HCT116 (cell line): ENCODE measurements at regions not wholly inside any gene's neighbourhood (a gene's known extent, or its start where the extent isn't known, plus 50 kb on each side); places are given as distances from the start of the nearest gene placed in this dataset.

Source experiments
- CTCF ChIP-seq, 3 experiments: fragments of 200-600 bp in 1 of 3; sonication (generic) in 1 of 3; IDR thresholded peaks in 2 of 3; conservative IDR thresholded peaks in 1 of 3; 2 replicates each; pipeline ENCODE4 v1.5.1; 2012 to 2017; ENCODE audit warnings: low read depth in 2 of 3, low read length in 2 of 3, antibody characterized with exemption in 1 of 3, borderline replicate concordance in 1 of 3, control low read depth in 1 of 3, mild to moderate bottlenecking in 1 of 3, mixed read lengths in 1 of 3, mixed run types in 1 of 3, moderate library complexity in 1 of 3; ENCODE audit not compliant: insufficient read depth in 1 of 3
- POLR2A ChIP-seq: IDR thresholded peaks from 2 replicates; pipeline ENCODE4 v1.7.0; 2011; ENCODE audit warnings: borderline replicate concordance; ENCODE audit not compliant: insufficient read depth, insufficient read length; ENCODE audit errors: extremely low read depth
- POLR2AphosphoS5 ChIP-seq: IDR thresholded peaks from 2 replicates; pipeline ENCODE4 v1.6.1; 2011; ENCODE audit warnings: mild to moderate bottlenecking, low read depth, low read length, moderate library complexity
- TCF7L2 ChIP-seq: IDR thresholded peaks from 2 replicates; pipeline ENCODE4 v1.7.0; 2011; ENCODE audit warnings: borderline replicate concordance, inconsistent platforms; ENCODE audit not compliant: insufficient read depth, insufficient read length; ENCODE audit errors: extremely low read depth
- ZFX ChIP-seq: fragments of 450-650 bp; IDR thresholded peaks from 2 replicates; pipeline ENCODE4 v1.6.1; 2017
- ZNF274 ChIP-seq: fragments of 200-500 bp; sonication (Bioruptor generic); IDR thresholded peaks from 2 replicates; pipeline ENCODE4 v1.6.1; 2014; ENCODE audit warnings: mild to moderate bottlenecking, low read depth, low read length, inconsistent platforms

- no peak for TF ChIP-seq ZFX
- TF ChIP-seq CTCF (IDR thresholded peaks at IDR 0.05 in 2 of 3, conservative IDR thresholded peaks at IDR 0.05 in 1 of 3; ENCODE audit: borderline replicate concordance in 1 of 3, insufficient read depth in 1 of 3, low read depth in 2 of 3, low read length in 2 of 3), result no peak
- TF ChIP-seq ZNF274, result no peak
- no peak for TF ChIP-seq POLR2A
- TF ChIP-seq TCF7L2, result no peak
- no peak for TF ChIP-seq POLR2AphosphoS5
These were observed 53.5 kb upstream of the BMP6 start for GRCh38 chr6:7672066-7673062.
